HEK293T (cell line): ENCODE measurements at regions not wholly inside any gene's neighbourhood (a gene's known extent, or its start where the extent isn't known, plus 50 kb on each side); places are given as distances from the start of the nearest gene placed in this dataset.

Source experiments
- ARNT ChIP-seq: fragments of 450-650 bp; IDR thresholded peaks from 2 replicates; pipeline ENCODE4 v1.6.1; 2017; ENCODE audit warnings: mild to moderate bottlenecking
- BHLHE40 ChIP-seq: fragments of 450-650 bp; IDR thresholded peaks from 2 replicates; pipeline ENCODE4 v1.6.1; 2016; ENCODE audit warnings: mild to moderate bottlenecking, moderate library complexity, borderline replicate concordance
- CTBP1 ChIP-seq: fragments of 450-650 bp; IDR thresholded peaks from 2 replicates; pipeline ENCODE4 v1.6.1; 2016; ENCODE audit warnings: borderline replicate concordance
- ELF4 ChIP-seq: fragments of 450-650 bp; IDR thresholded peaks from 2 replicates; pipeline ENCODE4 v1.6.1; 2017; ENCODE audit warnings: antibody characterized with exemption
- FOXK2 ChIP-seq: fragments of 450-650 bp; IDR thresholded peaks from 2 replicates; pipeline ENCODE4 v1.6.1; 2016; ENCODE audit warnings: mild to moderate bottlenecking
- FOXM1 ChIP-seq: fragments of 450-650 bp; IDR thresholded peaks from 2 replicates; pipeline ENCODE4 v1.6.1; 2017; ENCODE audit warnings: mild to moderate bottlenecking, borderline replicate concordance
- LEF1 ChIP-seq: fragments of 450-650 bp; IDR thresholded peaks from 2 replicates; pipeline ENCODE4 v1.6.1; 2017; ENCODE audit warnings: mild to moderate bottlenecking, borderline replicate concordance
- SP1 ChIP-seq: fragments of 450-650 bp; IDR thresholded peaks from 2 replicates; pipeline ENCODE4 v1.6.1; 2017
- SUZ12 ChIP-seq: fragments of 450-650 bp; IDR thresholded peaks from 2 replicates; pipeline ENCODE4 v1.6.1; 2016; ENCODE audit warnings: mild to moderate bottlenecking
- TARDBP ChIP-seq: fragments of 450-650 bp; IDR thresholded peaks from 2 replicates; pipeline ENCODE4 v1.6.1; 2016
- ZNF384 ChIP-seq: fragments of 450-650 bp; IDR thresholded peaks from 2 replicates; pipeline ENCODE4 v1.6.1; 2016
- TF ChIP-seq, protein P1 (sequence below): fragments of 450-650 bp; IDR thresholded peaks from 2 replicates; pipeline ENCODE4 v1.6.1; 2016

DNA sequence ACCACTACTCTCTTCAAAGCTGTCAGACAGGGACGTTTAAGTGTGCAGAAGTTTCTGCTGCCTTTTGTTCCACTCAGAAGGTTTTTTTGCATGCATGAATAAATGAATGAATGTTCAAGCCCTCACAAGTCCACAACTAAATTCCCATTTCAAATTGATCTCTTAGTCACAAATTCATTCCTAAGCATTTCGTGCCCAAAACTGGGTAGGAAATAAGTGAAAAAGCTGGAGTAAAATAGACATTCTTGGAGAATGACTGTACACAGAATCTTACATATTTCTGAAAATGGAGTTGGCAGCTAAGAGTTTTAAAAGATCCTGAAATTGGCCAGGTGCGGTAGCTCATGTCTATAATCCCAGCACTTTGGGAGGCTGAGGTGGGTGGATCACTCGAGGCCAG is 117.6 kb downstream of the PERP start:
- TF ChIP-seq ZNF384 (no peak), ARNT (no peak), BHLHE40 (no peak), TARDBP (no peak), ELF4 (no peak), SUZ12 (no peak), LEF1 (no peak), SP1 (no peak), FOXM1 (no peak), CTBP1 (no peak), FOXK2 (no peak)
- TF ChIP-seq, protein P1, sequence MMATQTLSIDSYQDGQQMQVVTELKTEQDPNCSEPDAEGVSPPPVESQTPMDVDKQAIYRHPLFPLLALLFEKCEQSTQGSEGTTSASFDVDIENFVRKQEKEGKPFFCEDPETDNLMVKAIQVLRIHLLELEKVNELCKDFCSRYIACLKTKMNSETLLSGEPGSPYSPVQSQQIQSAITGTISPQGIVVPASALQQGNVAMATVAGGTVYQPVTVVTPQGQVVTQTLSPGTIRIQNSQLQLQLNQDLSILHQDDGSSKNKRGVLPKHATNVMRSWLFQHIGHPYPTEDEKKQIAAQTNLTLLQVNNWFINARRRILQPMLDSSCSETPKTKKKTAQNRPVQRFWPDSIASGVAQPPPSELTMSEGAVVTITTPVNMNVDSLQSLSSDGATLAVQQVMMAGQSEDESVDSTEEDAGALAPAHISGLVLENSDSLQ: no peak
